Parathyroid adenoma (tissue), 2 donors: ENCODE measurements at regions not wholly inside any gene's neighbourhood (a gene's known extent, or its start where the extent isn't known, plus 50 kb on each side); places are given as distances from the start of the nearest gene placed in this dataset.

Experiments
- H2AFZ ChIP-seq: fragments of 300-600 bp; sonication (generic); one replicate; pipeline ENCODE4 v1.7.0; 2017; ENCODE audit warnings: antibody characterized with exemption, mild to moderate bottlenecking
- H3K27ac ChIP-seq: fragments of 300-600 bp; sonication (generic); one replicate; pipeline ENCODE4 v1.7.0; 2017
- H3K27me3 ChIP-seq: fragments of 300-600 bp; sonication (generic); one replicate; pipeline ENCODE4 v1.7.0; 2017; ENCODE audit warnings: low read length; ENCODE audit not compliant: control insufficient read depth, insufficient read depth
- H3K36me3 ChIP-seq: fragments of 300-600 bp; sonication (generic); one replicate; pipeline ENCODE4 v1.7.0; 2017; ENCODE audit warnings: low read length; ENCODE audit not compliant: control insufficient read depth, insufficient read depth
- H3K4me1 ChIP-seq: fragments of 300-600 bp; sonication (generic); one replicate; pipeline ENCODE4 v1.7.0; 2017; ENCODE audit warnings: control low read depth
- H3K4me2 ChIP-seq: fragments of 300-600 bp; sonication (generic); one replicate; pipeline ENCODE4 v1.7.0; 2017; ENCODE audit warnings: low read length
- H3K4me3 ChIP-seq: fragments of 300-600 bp; sonication (generic); one replicate; pipeline ENCODE4 v1.7.0; 2017; ENCODE audit warnings: low read depth, low read length
- H3K79me2 ChIP-seq: fragments of 300-600 bp; sonication (generic); one replicate; pipeline ENCODE4 v1.7.0; 2017; ENCODE audit warnings: control low read depth
- H3K9ac ChIP-seq: fragments of 300-600 bp; sonication (generic); one replicate; pipeline ENCODE4 v1.7.0; 2017; ENCODE audit warnings: mild to moderate bottlenecking
- H3K9me3 ChIP-seq: fragments of 300-600 bp; sonication (generic); one replicate; pipeline ENCODE4 v1.7.0; 2017; ENCODE audit warnings: low read length; ENCODE audit not compliant: control insufficient read depth
- CTCF ChIP-seq: fragments of 300-600 bp; sonication (generic); IDR thresholded peaks from one replicate; pipeline ENCODE4 v1.7.0; 2017; ENCODE audit warnings: antibody characterized with exemption, mild to moderate bottlenecking
- donor health status: primary hyperparathyroidism.

GRCh38 chr11:70931430-70931829 lies 320.9 kb downstream of the SHANK2 start:
- no peaks in the 10 kb centered on the region for H3K27me3 ChIP-seq
- no peak overlapping the region for H3K9ac ChIP-seq
- H3K4me1 ChIP-seq = no peaks in the 10 kb centered on the region
- H2AFZ ChIP-seq = no peak overlapping the region
- no peak overlapping the region for H3K27ac ChIP-seq
- no peak overlapping the region for H3K4me3 ChIP-seq
- no peaks in the 10 kb centered on the region for H3K79me2 ChIP-seq
- no peaks in the 10 kb centered on the region for H3K9me3 ChIP-seq
- H3K36me3 ChIP-seq = no peaks in the 10 kb centered on the region
- no peak for TF ChIP-seq CTCF
- no peak overlapping the region for H3K4me2 ChIP-seq

GRCh38 chr11:70933981-70934583 lies 318.3 kb downstream of the SHANK2 start:
- Histone ChIP-seq H2AFZ (no peak overlapping the region), H3K4me1 (no peaks in the 10 kb centered on the region), H3K27me3 (no peaks in the 10 kb centered on the region)

GRCh38 chr11:70935006-70935768 lies 317.2 kb downstream of the SHANK2 start:
- no peaks in the 10 kb centered on the region for H3K79me2 ChIP-seq
- H2AFZ ChIP-seq = no peak overlapping the region
- H3K27ac ChIP-seq = no peak overlapping the region
- H3K27me3 ChIP-seq = no peaks in the 10 kb centered on the region
- H3K4me1 ChIP-seq = no peaks in the 10 kb centered on the region
- no peaks in the 10 kb centered on the region for H3K9me3 ChIP-seq
- no peak overlapping the region for H3K9ac ChIP-seq
- no peak overlapping the region for H3K4me2 ChIP-seq
- TF ChIP-seq CTCF = no peak
- no peaks in the 10 kb centered on the region for H3K36me3 ChIP-seq
- no peak overlapping the region for H3K4me3 ChIP-seq

More at GRCh38 chr11:70933981-70934583, 318.3 kb downstream of the SHANK2 start:
- no peak for TF ChIP-seq CTCF
- no peak overlapping the region for H3K4me3 ChIP-seq
- H3K9me3 ChIP-seq = no peaks in the 10 kb centered on the region
- H3K36me3 ChIP-seq = no peaks in the 10 kb centered on the region
- H3K27ac ChIP-seq = no peak overlapping the region
- H3K4me2 ChIP-seq = no peak overlapping the region
- no peaks in the 10 kb centered on the region for H3K79me2 ChIP-seq
- H3K9ac ChIP-seq = no peak overlapping the region

- no peak for TF ChIP-seq CTCF
- Histone ChIP-seq H3K4me1 (no peaks in the 10 kb centered on the region), H3K4me3 (no peak overlapping the region), H3K9me3 (no peaks in the 10 kb centered on the region), H3K27me3 (no peaks in the 10 kb centered on the region), H3K36me3 (no peaks in the 10 kb centered on the region), H2AFZ (no peak overlapping the region), H3K27ac (no peak overlapping the region), H3K4me2 (no peak overlapping the region), H3K9ac (no peak overlapping the region), H3K79me2 (no peaks in the 10 kb centered on the region)
Observed at GRCh38 chr11:70942593-70942992, 309.8 kb downstream of the SHANK2 start.
